Fibroblast of pulmonary artery (primary cell): ENCODE measurements at regions not wholly inside any gene's neighbourhood (a gene's known extent, or its start where the extent isn't known, plus 50 kb on each side); places are given as distances from the start of the nearest gene placed in this dataset.
A peak's percentile ranks its signal among the peaks of the same experiment; 100 is the strongest.
"Not testable (repeated sequence)": the region's sequence is repeated elsewhere in the genome, so short reads cannot be mapped to it uniquely, and the experiment has no call there.

Experiments used
- DNase-seq: peaks from one replicate; pipeline ENCODE4 v3.0.0-alpha.2; 2010; ENCODE audit warnings: low read depth
- H3K4me3 ChIP-seq: replicated peaks from 2 replicates; pipeline ENCODE4 v1.5.1; 2011; ENCODE audit warnings: low read depth, mild to moderate bottlenecking, control low read depth, low read length, moderate library complexity
- CTCF ChIP-seq: IDR thresholded peaks from 2 replicates; pipeline ENCODE4 v1.5.1; 2011; ENCODE audit warnings: mild to moderate bottlenecking, control low read depth, low read length, inconsistent platforms; ENCODE audit errors: missing control alignments

GRCh38 chr11:126134461-126135155 is 71.9 kb upstream of the CDON start:
- no peak for DNase-seq
- TF ChIP-seq CTCF: no peak
- H3K4me3 ChIP-seq: no peak overlapping the region

GRCh38 chr11:126133901-126134300 is 71.2 kb upstream of the CDON start:
- no peak for TF ChIP-seq CTCF
- no peak overlapping the region for H3K4me3 ChIP-seq
- no peak for DNase-seq

- H3K4me3 ChIP-seq: no peak overlapping the region
- no peak for TF ChIP-seq CTCF
- DNase-seq: peak; percentile 35
These were observed 69.7 kb upstream of the CDON start for GRCh38 chr11:126132319-126132718.

- not testable (repeated sequence) for DNase-seq, H3K4me3 ChIP-seq
These were observed 68.1 kb upstream of the CDON start for GRCh38 chr11:126130781-126131180.

- DNase-seq: no peak
- no peak overlapping the region for H3K4me3 ChIP-seq
- TF ChIP-seq CTCF: no peak
These were observed 67.3 kb upstream of the CDON start for GRCh38 chr11:126129727-126130671.

GRCh38 chr11:126127898-126128297 is 65.2 kb upstream of the CDON start:
- TF ChIP-seq CTCF: no peak
- DNase-seq: no peak
- H3K4me3 ChIP-seq: no peak overlapping the region

GRCh38 chr11:126127284-126127845 is 64.7 kb upstream of the CDON start:
- no peak for DNase-seq
- no peak for TF ChIP-seq CTCF
- no peak overlapping the region for H3K4me3 ChIP-seq
